Muscle layer of duodenum (tissue), 2 donors: ENCODE measurements at regions not wholly inside any gene's neighbourhood (a gene's known extent, or its start where the extent isn't known, plus 50 kb on each side); places are given as distances from the start of the nearest gene placed in this dataset.

ENCODE experiments used
- H3K27ac ChIP-seq: one replicate; pipeline ENCODE4 v1.7.0; 2013; ENCODE audit warnings: mild to moderate bottlenecking, low read length
- H3K27me3 ChIP-seq: one replicate; pipeline ENCODE4 v1.7.0; 2013; ENCODE audit warnings: low read depth, mild to moderate bottlenecking, control low read depth, low read length
- H3K36me3 ChIP-seq, 2 donors: one replicate each; pipeline ENCODE4 v1.7.0; 2013; ENCODE audit warnings: low read length in 2 of 2, control low read depth in 1 of 2, mild to moderate bottlenecking in 1 of 2; ENCODE audit not compliant: insufficient read depth in 2 of 2, control insufficient read depth in 1 of 2
- H3K4me1 ChIP-seq, 2 donors: one replicate each; pipeline ENCODE4 v1.7.0; 2013; ENCODE audit warnings: low read length in 2 of 2, mild to moderate bottlenecking in 2 of 2, control low read depth in 1 of 2, moderate library complexity in 1 of 2; ENCODE audit not compliant: insufficient read depth in 2 of 2, control insufficient read depth in 1 of 2
- H3K4me3 ChIP-seq, 2 donors: one replicate each; pipeline ENCODE4 v1.7.0; 2013; ENCODE audit warnings: low read length in 2 of 2, low read depth in 1 of 2, mild to moderate bottlenecking in 1 of 2
- H3K9me3 ChIP-seq, 2 donors: one replicate each; pipeline ENCODE4 v1.7.0; 2013; ENCODE audit warnings: low read length in 2 of 2, control low read depth in 1 of 2, mild to moderate bottlenecking in 1 of 2; ENCODE audit not compliant: control insufficient read depth in 1 of 2
- donor health status: healthy.

GRCh38 chr18:41783065-41783818 is 171.8 kb upstream of the PIK3C3 start:
- Histone ChIP-seq H3K4me1 (no peaks in the 10 kb centered on the region), H3K27ac (no peak overlapping the region), H3K27me3 (no peaks in the 10 kb centered on the region)

GRCh38 chr18:41771973-41772372 is 183.1 kb upstream of the PIK3C3 start:
- H3K9me3 ChIP-seq: no peaks in the 10 kb centered on the region
- H3K4me1 ChIP-seq: no peaks in the 10 kb centered on the region

More at GRCh38 chr18:41783065-41783818, 171.8 kb upstream of the PIK3C3 start:
- Histone ChIP-seq H3K36me3 (no peaks in the 10 kb centered on the region), H3K9me3 (no peaks in the 10 kb centered on the region), H3K4me3 (no peak overlapping the region)

GRCh38 chr18:41769265-41769664 is 185.8 kb upstream of the PIK3C3 start:
- Histone ChIP-seq H3K27me3 (no peaks in the 10 kb centered on the region), H3K9me3 (no peaks in the 10 kb centered on the region), H3K4me3 (no peak overlapping the region), H3K4me1 (no peaks in the 10 kb centered on the region), H3K27ac (no peak overlapping the region), H3K36me3 (no peaks in the 10 kb centered on the region)

More at GRCh38 chr18:41771973-41772372, 183.1 kb upstream of the PIK3C3 start:
- H3K4me3 ChIP-seq: no peak overlapping the region
- H3K36me3 ChIP-seq: no peaks in the 10 kb centered on the region
- no peaks in the 10 kb centered on the region for H3K27me3 ChIP-seq
- H3K27ac ChIP-seq: no peak overlapping the region

GRCh38 chr18:41768467-41768866 is 186.6 kb upstream of the PIK3C3 start:
- Histone ChIP-seq H3K9me3 (no peaks in the 10 kb centered on the region), H3K4me3 (no peak overlapping the region), H3K27ac (no peak overlapping the region), H3K36me3 (no peaks in the 10 kb centered on the region), H3K27me3 (no peaks in the 10 kb centered on the region), H3K4me1 (no peaks in the 10 kb centered on the region)

GRCh38 chr18:41767960-41768359 is 187.1 kb upstream of the PIK3C3 start:
- Histone ChIP-seq H3K27me3 (no peaks in the 10 kb centered on the region), H3K4me3 (no peak overlapping the region), H3K4me1 (no peaks in the 10 kb centered on the region)

GRCh38 chr18:41765460-41765859 is 189.6 kb upstream of the PIK3C3 start:
- H3K9me3 ChIP-seq: no peaks in the 10 kb centered on the region
- no peaks in the 10 kb centered on the region for H3K4me1 ChIP-seq
- H3K27ac ChIP-seq: no peak overlapping the region
- H3K4me3 ChIP-seq: no peak overlapping the region
- no peaks in the 10 kb centered on the region for H3K36me3 ChIP-seq
- H3K27me3 ChIP-seq: no peaks in the 10 kb centered on the region

More at GRCh38 chr18:41767960-41768359, 187.1 kb upstream of the PIK3C3 start:
- Histone ChIP-seq H3K27ac (no peak overlapping the region), H3K9me3 (no peaks in the 10 kb centered on the region), H3K36me3 (no peaks in the 10 kb centered on the region)

- Histone ChIP-seq H3K9me3 (no peaks in the 10 kb centered on the region), H3K36me3 (no peaks in the 10 kb centered on the region), H3K4me1 (no peaks in the 10 kb centered on the region), H3K27ac (no peak overlapping the region), H3K27me3 (no peaks in the 10 kb centered on the region), H3K4me3 (no peak overlapping the region)
Measured at GRCh38 chr18:41763361-41763760, 191.7 kb upstream of the PIK3C3 start.

- no peaks in the 10 kb centered on the region for H3K4me1 ChIP-seq
- H3K27ac ChIP-seq: no peak overlapping the region
Measured at GRCh38 chr18:41761333-41762018, 193.6 kb upstream of the PIK3C3 start.

GRCh38 chr18:41758534-41758933 is 196.5 kb upstream of the PIK3C3 start:
- Histone ChIP-seq H3K4me1 (no peaks in the 10 kb centered on the region), H3K27ac (no peak overlapping the region), H3K36me3 (no peaks in the 10 kb centered on the region), H3K9me3 (no peaks in the 10 kb centered on the region), H3K4me3 (no peak overlapping the region), H3K27me3 (no peaks in the 10 kb centered on the region)

More at GRCh38 chr18:41761333-41762018, 193.6 kb upstream of the PIK3C3 start:
- Histone ChIP-seq H3K27me3 (no peaks in the 10 kb centered on the region), H3K4me3 (no peak overlapping the region), H3K36me3 (no peaks in the 10 kb centered on the region), H3K9me3 (no peaks in the 10 kb centered on the region)

GRCh38 chr18:41756141-41756540 is 198.9 kb upstream of the PIK3C3 start:
- no peaks in the 10 kb centered on the region for H3K36me3 ChIP-seq
- H3K4me3 ChIP-seq: no peak overlapping the region
- no peaks in the 10 kb centered on the region for H3K4me1 ChIP-seq
- no peak overlapping the region for H3K27ac ChIP-seq
- H3K9me3 ChIP-seq: no peaks in the 10 kb centered on the region
- no peaks in the 10 kb centered on the region for H3K27me3 ChIP-seq

- Histone ChIP-seq H3K4me1 (no peaks in the 10 kb centered on the region), H3K36me3 (no peaks in the 10 kb centered on the region), H3K4me3 (no peak overlapping the region), H3K9me3 (no peaks in the 10 kb centered on the region), H3K27ac (no peak overlapping the region), H3K27me3 (no peaks in the 10 kb centered on the region)
Measured at GRCh38 chr18:41754332-41754731, 200.7 kb upstream of the PIK3C3 start.
